Keratinocyte (primary cell): ENCODE measurements at regions not wholly inside any gene's neighbourhood (a gene's known extent, or its start where the extent isn't known, plus 50 kb on each side); places are given as distances from the start of the nearest gene placed in this dataset.

Source experiments
- DNase-seq: peaks from one replicate; pipeline ENCODE4 v3.0.0-alpha.2; 2011; ENCODE audit warnings: low read depth, missing footprints, low spot score
- FAIRE-seq: peaks from 2 replicates; lab custom pipeline; 2011; peaks lifted over from hg19 to GRCh38; lab: Jason Lieb, UNC
- H2AFZ ChIP-seq: 2 replicates; pipeline ENCODE4 v1.6.0; 2012; ENCODE audit warnings: low read length, control low read depth, inconsistent platforms; ENCODE audit not compliant: control insufficient read depth
- H3K27ac ChIP-seq: 2 replicates; pipeline ENCODE4 v1.5.1; 2011; ENCODE audit warnings: low read length; ENCODE audit not compliant: control insufficient read depth, insufficient read depth
- H3K27me3 ChIP-seq: 3 replicates; pipeline ENCODE4 v1.6.0; 2011; ENCODE audit warnings: low read length; ENCODE audit not compliant: control insufficient read depth, insufficient read depth; ENCODE audit errors: extremely low read depth
- H3K36me3 ChIP-seq, 2 experiments: 2 replicates in 1 of 2; 3 replicates in 1 of 2; pipeline ENCODE4 v1.5.1; 2011; ENCODE audit warnings: low read length in 2 of 2, mild to moderate bottlenecking in 1 of 2; ENCODE audit not compliant: control insufficient read depth in 2 of 2, insufficient read depth in 2 of 2; ENCODE audit errors: extremely low read depth in 1 of 2
- H3K4me1 ChIP-seq: 3 replicates; pipeline ENCODE4 v1.5.1; 2011; ENCODE audit warnings: low read length; ENCODE audit not compliant: control insufficient read depth, insufficient read depth; ENCODE audit errors: extremely low read depth
- H3K4me2 ChIP-seq: 3 replicates; pipeline ENCODE4 v1.6.0; 2011; ENCODE audit warnings: low read depth, low read length; ENCODE audit not compliant: control insufficient read depth, insufficient read depth; ENCODE audit errors: extremely low read depth
- H3K4me3 ChIP-seq, 3 experiments: fragments of 200-600 bp in 1 of 3; sonication (generic) in 1 of 3; 2 replicates in 2 of 3; 3 replicates in 1 of 3; pipeline ENCODE4 v1.5.1; 2011 to 2016; ENCODE audit warnings: low read length in 3 of 3, mild to moderate bottlenecking in 3 of 3, control low read depth in 2 of 3, inconsistent platforms in 1 of 3, low read depth in 1 of 3, mixed read lengths in 1 of 3, mixed run types in 1 of 3, moderate library complexity in 1 of 3; ENCODE audit not compliant: control insufficient read depth in 2 of 3, insufficient read depth in 2 of 3; ENCODE audit errors: extremely low read depth in 1 of 3
- H3K79me2 ChIP-seq: 2 replicates; pipeline ENCODE4 v1.6.0; 2012; ENCODE audit warnings: low read length; ENCODE audit not compliant: control insufficient read depth, insufficient read depth
- H3K9ac ChIP-seq: 3 replicates; pipeline ENCODE4 v1.6.0; 2011; ENCODE audit warnings: low read length; ENCODE audit not compliant: control insufficient read depth, insufficient read depth; ENCODE audit errors: extremely low read depth
- H3K9me1 ChIP-seq: 3 replicates; pipeline ENCODE4 v1.6.0; 2011; ENCODE audit warnings: low read length; ENCODE audit not compliant: control insufficient read depth, insufficient read depth; ENCODE audit errors: extremely low read depth
- H3K9me3 ChIP-seq: 2 replicates; pipeline ENCODE4 v1.5.1; 2012; ENCODE audit warnings: low read depth, low read length; ENCODE audit not compliant: control insufficient read depth
- H4K20me1 ChIP-seq: 3 replicates; pipeline ENCODE4 v1.6.0; 2011; ENCODE audit warnings: low read length; ENCODE audit not compliant: control insufficient read depth, insufficient read depth; ENCODE audit errors: extremely low read depth
- CTCF ChIP-seq, 3 experiments: IDR thresholded peaks in 1 of 3; conservative IDR thresholded peaks in 1 of 3; optimal IDR thresholded peaks in 1 of 3; 2 replicates in 2 of 3; 3 replicates in 1 of 3; pipeline versions ENCODE3 to v1.5.1; 2011; ENCODE audit warnings: low read length in 3 of 3, mild to moderate bottlenecking in 3 of 3, moderate library complexity in 2 of 3, control low read depth in 1 of 3, inconsistent platforms in 1 of 3; ENCODE audit not compliant: insufficient read depth in 2 of 3; ENCODE audit errors: extremely low read depth in 1 of 3
- EZH2 ChIP-seq: IDR thresholded peaks from one replicate; pipeline ENCODE4 v1.6.1; 2012; ENCODE audit warnings: inconsistent platforms, mild to moderate bottlenecking, low read length, moderate library complexity
- dilution Hi-C: fragments of 300-500 bp; cut with MboI; formaldehyde crosslinking; loops from one replicate; pipeline ENCODE4 v1.7.0; 2020; ENCODE audit warnings: low sequenced_read_pairs; ENCODE audit not compliant: extremely low pct_ligation_motif_present

- H3K27me3 ChIP-seq, result no peaks in the 10 kb centered on the region
- H3K4me2 ChIP-seq, result no peak overlapping the region
- no peak for TF ChIP-seq CTCF (optimal IDR thresholded peaks at IDR 0.05 in 1 of 3, IDR thresholded peaks at IDR 0.05 in 1 of 3, conservative IDR thresholded peaks at IDR 0.05 in 1 of 3; ENCODE audit: extremely low read depth in 1 of 3, insufficient read depth in 2 of 3, low read length in 3 of 3)
- TF ChIP-seq EZH2, result no peak
- H3K9me1 ChIP-seq, result no peaks in the 10 kb centered on the region
- no peak overlapping the region for H3K27ac ChIP-seq
- H4K20me1 ChIP-seq, result no peaks in the 10 kb centered on the region
- no peaks in the 10 kb centered on the region for H3K9me3 ChIP-seq
- dilution Hi-C loops, result no loop called here
- no peaks in the 10 kb centered on the region for H3K4me1 ChIP-seq
- FAIRE-seq (no peak), DNase-seq (no peak)
- no peak overlapping the region for H3K9ac ChIP-seq
- H3K4me3 ChIP-seq, result no peak overlapping the region
- H3K36me3 ChIP-seq, result no peaks in the 10 kb centered on the region
- H2AFZ ChIP-seq, result no peak overlapping the region
- no peaks in the 10 kb centered on the region for H3K79me2 ChIP-seq
Observed at GRCh38 chr4:127204322-127204721, 428.4 kb upstream of the INTU start.

- TF ChIP-seq CTCF (optimal IDR thresholded peaks at IDR 0.05 in 1 of 3, IDR thresholded peaks at IDR 0.05 in 1 of 3, conservative IDR thresholded peaks at IDR 0.05 in 1 of 3; ENCODE audit: extremely low read depth in 1 of 3, insufficient read depth in 2 of 3, low read length in 3 of 3) (no peak), EZH2 (no peak)
- no peak overlapping the region for H2AFZ ChIP-seq
Observed at GRCh38 chr4:127209580-127210095, 423.1 kb upstream of the INTU start.

More at GRCh38 chr4:127209580-127210095, 423.1 kb upstream of the INTU start:
- no peak overlapping the region for H3K4me2 ChIP-seq
- H3K4me3 ChIP-seq, result no peak overlapping the region
- H3K9ac ChIP-seq, result no peak overlapping the region
- no peaks in the 10 kb centered on the region for H3K36me3 ChIP-seq
- no peaks in the 10 kb centered on the region for H3K9me3 ChIP-seq
- FAIRE-seq (no peak), DNase-seq (no peak)
- no peaks in the 10 kb centered on the region for H3K9me1 ChIP-seq
- H4K20me1 ChIP-seq, result no peaks in the 10 kb centered on the region
- no peaks in the 10 kb centered on the region for H3K4me1 ChIP-seq
- no peaks in the 10 kb centered on the region for H3K27me3 ChIP-seq
- no peak overlapping the region for H3K27ac ChIP-seq
- dilution Hi-C loops, result no loop called here
- H3K79me2 ChIP-seq, result no peaks in the 10 kb centered on the region
